Uterus (tissue), 3 donors: ENCODE measurements at regions not wholly inside any gene's neighbourhood (a gene's known extent, or its start where the extent isn't known, plus 50 kb on each side); places are given as distances from the start of the nearest gene placed in this dataset.

Source experiments
- DNase-seq, 2 donors: peaks; one replicate each; pipeline ENCODE4 v3.0.0-alpha.2; 2019 to 2020
- H3K27ac ChIP-seq, 2 donors: fragments of 200-600 bp; sonication (generic); 1 replicate in 1 of 2; 2 replicates in 1 of 2; pipeline ENCODE4 v1.5.1; 2016 to 2018
- H3K27me3 ChIP-seq, 2 donors: fragments of 200-600 bp; sonication (generic); one replicate each; pipeline ENCODE4 v1.5.1; 2018 to 2019; ENCODE audit warnings: control low read depth in 1 of 2
- H3K36me3 ChIP-seq, 2 donors: fragments of 200-600 bp; sonication (generic); one replicate each; pipeline ENCODE4 v1.5.1; 2019; ENCODE audit warnings: control low read depth in 1 of 2
- H3K4me1 ChIP-seq, 2 donors: fragments of 200-600 bp; sonication (generic); one replicate each; pipeline ENCODE4 v1.5.1; 2018 to 2019; ENCODE audit warnings: control low read depth in 1 of 2
- H3K4me3 ChIP-seq, 2 donors: fragments of 200-600 bp; sonication (generic); 1 replicate in 1 of 2; 2 replicates in 1 of 2; pipeline ENCODE4 v1.5.1; 2018 to 2019; ENCODE audit warnings: mild to moderate bottlenecking in 1 of 2
- H3K9me3 ChIP-seq, 2 donors: fragments of 200-600 bp; sonication (generic); one replicate each; pipeline ENCODE4 v1.5.1; 2019; ENCODE audit warnings: control low read depth in 1 of 2
- POLR2A ChIP-seq, 2 donors: fragments of 450-650 bp; IDR thresholded peaks; one replicate each; pipeline ENCODE4 v1.6.1; 2016; ENCODE audit warnings: antibody characterized with exemption in 2 of 2, mild to moderate bottlenecking in 1 of 2, moderate library complexity in 1 of 2
- intact Hi-C: fragments of 100-400 bp; cut with DNase I; formaldehyde crosslinking; loops from one replicate; pipeline ENCODE4 v1.15.1; 2023; ENCODE audit warnings: low total_unique reads
- TF ChIP-seq, protein P1 (sequence below), 4 experiments: fragments of 200-600 bp in 2 of 4; fragments of 450-650 bp in 2 of 4; sonication (generic) in 2 of 4; IDR thresholded peaks; one replicate each; pipeline ENCODE4 v1.5.1; 2016 to 2019; ENCODE audit warnings: antibody characterized with exemption in 4 of 4, mild to moderate bottlenecking in 2 of 4, moderate library complexity in 1 of 4
- donor health status: DM: yes; HTN: yes; CAD: no.

DNA sequence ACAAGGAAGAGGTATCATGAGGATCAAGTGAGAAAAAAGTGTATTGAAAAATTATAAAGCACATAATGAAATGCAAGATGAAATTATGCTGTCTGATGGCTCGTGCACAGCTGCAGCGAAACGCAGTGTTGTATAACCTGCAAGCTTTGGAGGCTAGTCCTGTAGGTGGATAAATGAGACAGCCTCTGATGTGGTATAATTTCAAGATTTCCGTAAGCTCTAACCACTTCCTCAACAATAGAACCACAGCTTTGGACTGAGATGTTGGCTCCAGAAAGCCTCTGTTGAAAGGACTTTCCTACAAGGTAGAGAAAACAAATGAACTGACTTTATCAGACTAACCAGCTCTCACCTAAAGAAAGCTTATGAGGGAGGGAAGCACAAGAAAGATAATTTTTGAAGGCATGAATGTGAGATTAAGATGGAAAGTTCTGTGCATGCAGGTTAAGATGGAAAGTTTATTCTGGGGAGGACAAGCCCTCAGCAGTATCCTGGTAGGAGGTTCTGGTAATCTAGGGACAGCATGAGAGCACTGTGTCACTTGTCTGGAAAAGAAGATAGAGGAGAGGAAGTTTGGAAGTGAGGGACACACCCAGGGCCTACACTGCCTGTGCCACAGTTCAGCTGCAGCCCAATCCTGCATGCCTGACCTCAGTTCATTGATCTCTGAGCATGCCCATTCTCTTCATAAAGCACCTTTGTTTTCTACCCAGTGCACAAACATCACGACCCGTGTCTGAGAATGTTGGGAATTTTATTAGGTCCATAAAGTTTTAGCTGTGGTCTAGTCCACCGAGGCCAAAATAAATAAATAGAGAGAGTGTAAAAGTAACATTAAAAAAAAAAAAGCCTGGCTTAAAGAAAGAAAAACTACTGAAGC lies 161.5 kb upstream of the SFRP2 start:
- no peak overlapping the region for H3K27ac ChIP-seq
- intact Hi-C loops = no loop called here
- H3K9me3 ChIP-seq = no peaks in the 10 kb centered on the region
- no peak for DNase-seq
- TF ChIP-seq, protein P1, sequence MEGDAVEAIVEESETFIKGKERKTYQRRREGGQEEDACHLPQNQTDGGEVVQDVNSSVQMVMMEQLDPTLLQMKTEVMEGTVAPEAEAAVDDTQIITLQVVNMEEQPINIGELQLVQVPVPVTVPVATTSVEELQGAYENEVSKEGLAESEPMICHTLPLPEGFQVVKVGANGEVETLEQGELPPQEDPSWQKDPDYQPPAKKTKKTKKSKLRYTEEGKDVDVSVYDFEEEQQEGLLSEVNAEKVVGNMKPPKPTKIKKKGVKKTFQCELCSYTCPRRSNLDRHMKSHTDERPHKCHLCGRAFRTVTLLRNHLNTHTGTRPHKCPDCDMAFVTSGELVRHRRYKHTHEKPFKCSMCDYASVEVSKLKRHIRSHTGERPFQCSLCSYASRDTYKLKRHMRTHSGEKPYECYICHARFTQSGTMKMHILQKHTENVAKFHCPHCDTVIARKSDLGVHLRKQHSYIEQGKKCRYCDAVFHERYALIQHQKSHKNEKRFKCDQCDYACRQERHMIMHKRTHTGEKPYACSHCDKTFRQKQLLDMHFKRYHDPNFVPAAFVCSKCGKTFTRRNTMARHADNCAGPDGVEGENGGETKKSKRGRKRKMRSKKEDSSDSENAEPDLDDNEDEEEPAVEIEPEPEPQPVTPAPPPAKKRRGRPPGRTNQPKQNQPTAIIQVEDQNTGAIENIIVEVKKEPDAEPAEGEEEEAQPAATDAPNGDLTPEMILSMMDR (IDR thresholded peaks at IDR 0.05) = no peak
- TF ChIP-seq POLR2A (IDR thresholded peaks at IDR 0.05) = no peak
- H3K36me3 ChIP-seq = no peaks in the 10 kb centered on the region
- no peaks in the 10 kb centered on the region for H3K27me3 ChIP-seq
- H3K4me3 ChIP-seq = no peak overlapping the region
- no peaks in the 10 kb centered on the region for H3K4me1 ChIP-seq

DNA sequence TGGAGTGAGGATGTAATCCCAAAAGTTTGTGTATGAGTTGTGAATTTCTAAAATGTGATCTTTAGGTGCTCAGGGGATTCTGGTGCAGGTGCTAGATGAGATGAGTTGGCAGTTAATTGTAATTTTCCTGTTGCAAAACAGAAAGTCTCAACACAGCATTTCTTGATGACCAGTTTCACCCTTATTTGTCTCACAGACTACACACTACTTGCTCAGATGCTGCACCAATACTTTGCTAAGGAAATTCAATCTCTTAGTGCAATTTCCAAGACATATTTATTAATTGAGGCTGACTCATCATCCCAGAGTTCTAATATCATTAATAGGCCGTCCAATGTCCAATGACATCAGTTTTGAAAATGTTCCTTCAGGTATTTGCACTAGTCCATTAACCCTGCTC lies 159.2 kb upstream of the SFRP2 start:
- H3K9me3 ChIP-seq = no peaks in the 10 kb centered on the region
- H3K4me1 ChIP-seq = no peaks in the 10 kb centered on the region
- no peaks in the 10 kb centered on the region for H3K36me3 ChIP-seq
- no peaks in the 10 kb centered on the region for H3K27me3 ChIP-seq
- DNase-seq = no peak
- no peak overlapping the region for H3K4me3 ChIP-seq
- no peak overlapping the region for H3K27ac ChIP-seq
- intact Hi-C loops = no loop called here
- no peak for TF ChIP-seq POLR2A (IDR thresholded peaks at IDR 0.05)
- TF ChIP-seq, protein P1 (IDR thresholded peaks at IDR 0.05) = no peak

DNA sequence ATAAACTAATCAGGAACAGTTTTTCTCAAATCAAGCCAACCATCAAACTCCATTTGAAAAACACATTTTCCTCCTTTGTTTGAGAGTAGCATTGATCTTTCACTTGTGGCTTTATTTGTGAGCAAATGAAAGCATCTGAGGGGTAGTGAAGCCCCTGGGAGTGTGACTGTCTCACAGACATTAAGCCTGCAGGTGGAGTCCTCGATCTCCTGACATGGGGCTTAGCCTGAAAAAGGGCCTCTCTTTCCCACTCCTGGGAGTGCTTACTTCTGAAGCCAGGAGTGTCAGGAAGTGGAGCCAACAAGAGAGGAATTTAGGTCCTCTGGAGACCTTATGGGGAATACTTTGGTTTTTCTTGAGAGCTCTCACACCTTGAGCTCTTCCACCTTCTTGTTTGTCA lies 158.2 kb upstream of the SFRP2 start:
- H3K4me1 ChIP-seq = no peaks in the 10 kb centered on the region
- intact Hi-C loops = no loop called here
- H3K4me3 ChIP-seq = no peak overlapping the region
- no peaks in the 10 kb centered on the region for H3K9me3 ChIP-seq
- no peak overlapping the region for H3K27ac ChIP-seq
- DNase-seq = no peak
- no peaks in the 10 kb centered on the region for H3K27me3 ChIP-seq
- TF ChIP-seq, protein P1 (IDR thresholded peaks at IDR 0.05) = no peak
- TF ChIP-seq POLR2A (IDR thresholded peaks at IDR 0.05) = no peak
- no peaks in the 10 kb centered on the region for H3K36me3 ChIP-seq

DNA sequence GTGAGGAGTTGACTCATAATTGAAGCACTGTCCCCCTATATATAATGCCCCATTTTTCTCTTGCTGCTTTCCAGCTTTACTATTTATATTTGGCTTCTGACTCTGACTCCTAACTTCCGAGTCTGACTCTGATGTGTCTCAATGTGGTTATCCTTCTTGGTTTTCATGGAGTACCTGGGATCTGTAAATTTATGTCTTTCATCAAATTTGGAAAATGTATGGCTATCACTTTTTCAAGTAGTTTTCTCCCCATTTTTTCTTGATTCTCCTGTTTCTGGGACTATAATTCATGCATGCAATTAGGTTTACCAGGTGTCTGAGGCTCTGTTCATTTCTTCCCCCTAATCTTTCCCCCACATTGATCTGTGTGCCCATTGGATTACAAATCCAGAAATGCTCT lies 156.8 kb upstream of the SFRP2 start:
- H3K27me3 ChIP-seq = no peaks in the 10 kb centered on the region
- H3K9me3 ChIP-seq = no peaks in the 10 kb centered on the region
- intact Hi-C loops = no loop called here
- no peaks in the 10 kb centered on the region for H3K36me3 ChIP-seq
- H3K27ac ChIP-seq = no peak overlapping the region
- H3K4me1 ChIP-seq = no peaks in the 10 kb centered on the region
- TF ChIP-seq, protein P1 (IDR thresholded peaks at IDR 0.05) = no peak
- TF ChIP-seq POLR2A (IDR thresholded peaks at IDR 0.05) = no peak
- H3K4me3 ChIP-seq = no peak overlapping the region
- DNase-seq = no peak

DNA sequence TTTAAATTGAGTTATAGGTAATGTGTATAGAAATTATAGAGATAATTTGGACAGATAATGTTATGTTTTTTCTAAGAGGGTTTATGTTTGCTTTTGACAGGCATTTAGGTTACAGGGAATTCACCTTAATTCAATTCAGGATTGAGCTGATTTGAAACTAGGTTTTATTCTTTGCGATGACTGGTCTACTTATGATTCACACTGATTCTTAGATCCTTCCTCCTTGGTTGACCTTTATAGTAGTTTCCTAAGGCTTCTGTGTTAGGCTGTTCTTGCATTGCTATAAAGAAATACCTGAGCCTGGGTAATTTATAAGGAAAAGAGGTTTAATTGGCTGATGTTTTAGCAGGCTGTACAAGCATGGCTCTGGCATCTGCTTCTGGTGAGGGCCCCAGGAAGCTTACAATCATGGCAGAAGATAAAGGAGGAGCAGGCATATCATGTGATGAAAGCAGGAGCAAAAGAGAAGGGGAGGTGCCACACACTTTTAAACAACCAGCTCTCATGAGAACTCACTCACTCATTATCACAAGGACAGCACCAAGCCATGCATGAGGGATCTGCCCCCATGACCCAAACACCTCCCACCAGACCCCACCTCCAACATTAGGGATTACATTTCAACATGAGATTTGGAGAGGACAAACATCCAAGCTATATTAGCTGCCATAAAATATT lies 155.0 kb upstream of the SFRP2 start:
- no peak for DNase-seq
- Histone ChIP-seq H3K27ac (no peak overlapping the region), H3K9me3 (no peaks in the 10 kb centered on the region), H3K36me3 (no peaks in the 10 kb centered on the region), H3K4me3 (no peak overlapping the region), H3K4me1 (no peaks in the 10 kb centered on the region), H3K27me3 (no peaks in the 10 kb centered on the region)
- intact Hi-C loops = no loop called here
- TF ChIP-seq POLR2A (IDR thresholded peaks at IDR 0.05) = no peak
- TF ChIP-seq, protein P1 (IDR thresholded peaks at IDR 0.05) = no peak
